Common myeloid progenitor, CD34-positive (primary cell): ENCODE measurements at regions not wholly inside any gene's neighbourhood (a gene's known extent, or its start where the extent isn't known, plus 50 kb on each side); places are given as distances from the start of the nearest gene placed in this dataset.
A peak's percentile ranks its signal among the peaks of the same experiment; 100 is the strongest.

ENCODE experiments used
- CTCF ChIA-PET: fragments of 350-600 bp; sonication (Branson Sonifier 250); formaldehyde crosslinking; loops from one replicate; lab custom pipeline; 2021; ENCODE audit warnings: antibody characterized with exemption; lab: Charles Lee
- POLR2A ChIA-PET: fragments of 350-600 bp; sonication (Branson Sonifier 250); formaldehyde crosslinking; loops from one replicate; lab custom pipeline; 2021; ENCODE audit warnings: antibody characterized with exemption; lab: Charles Lee
- DNase-seq, 3 donors: peaks; one replicate each; pipeline versions ENCODE4 v3.0.0 to v3.0.0-alpha.2; 2013
- H3K27ac ChIP-seq, 2 experiments: 1 replicate in 1 of 2; 2 replicates in 1 of 2; pipeline ENCODE4 v1.7.0; 2013; ENCODE audit warnings: inconsistent platforms in 2 of 2, low read length in 2 of 2, mild to moderate bottlenecking in 2 of 2, low read depth in 1 of 2, moderate library complexity in 1 of 2; ENCODE audit not compliant: severe bottlenecking in 2 of 2, insufficient read depth in 1 of 2, poor library complexity in 1 of 2
- H3K27me3 ChIP-seq, 5 experiments: replicated peaks in 2 of 5; 1 replicate in 3 of 5; 2 replicates in 2 of 5; pipeline versions ENCODE4 v1.6.1 to v1.7.0; 2013; ENCODE audit warnings: low read length in 4 of 5, mild to moderate bottlenecking in 2 of 5, moderate library complexity in 2 of 5, inconsistent platforms in 1 of 5; ENCODE audit not compliant: insufficient read depth in 5 of 5, control insufficient read depth in 4 of 5
- H3K36me3 ChIP-seq, 4 experiments: 1 replicate in 2 of 4; 2 replicates in 2 of 4; pipeline versions ENCODE4 v1.6.1 to v1.7.0; 2013; ENCODE audit warnings: low read length in 3 of 4, control low read depth in 1 of 4, mild to moderate bottlenecking in 1 of 4; ENCODE audit not compliant: control insufficient read depth in 4 of 4, insufficient read depth in 4 of 4
- H3K4me1 ChIP-seq, 4 experiments: 1 replicate in 3 of 4; 2 replicates in 1 of 4; pipeline versions ENCODE4 v1.6.1 to v1.7.1; 2013; ENCODE audit warnings: low read length in 3 of 4, mild to moderate bottlenecking in 3 of 4, control low read depth in 1 of 4, inconsistent platforms in 1 of 4, moderate library complexity in 1 of 4; ENCODE audit not compliant: control insufficient read depth in 4 of 4, insufficient read depth in 4 of 4; ENCODE audit errors: control extremely low read depth in 1 of 4
- H3K4me3 ChIP-seq, 7 experiments: 1 replicate in 4 of 7; 2 replicates in 3 of 7; pipeline versions ENCODE4 v1.5.1 to v1.7.0; 2013; ENCODE audit warnings: mild to moderate bottlenecking in 7 of 7, low read length in 6 of 7, moderate library complexity in 6 of 7, inconsistent platforms in 2 of 7, low read depth in 2 of 7, control low read depth in 1 of 7; ENCODE audit not compliant: insufficient read depth in 4 of 7, control insufficient read depth in 1 of 7; ENCODE audit errors: extremely low read depth in 1 of 7
- H3K9me3 ChIP-seq, 5 experiments: 1 replicate in 4 of 5; 2 replicates in 1 of 5; pipeline versions ENCODE4 v1.6.1 to v1.7.1; 2013; ENCODE audit warnings: low read length in 4 of 5, mild to moderate bottlenecking in 2 of 5, inconsistent platforms in 1 of 5, low read depth in 1 of 5, moderate library complexity in 1 of 5; ENCODE audit not compliant: control insufficient read depth in 4 of 5, insufficient read depth in 2 of 5; ENCODE audit errors: control extremely low read depth in 1 of 5
- WGBS: methylation state at CpG from one replicate; pipeline ENCODE4 v1.1.5; 2013; ENCODE audit not compliant: insufficient coverage; 5-methylcytosine and 5-hydroxymethylcytosine counted together

GRCh38 chr11:27933992-27934829, 173.7 kb downstream of the KIF18A start:
- no peaks in the 10 kb centered on the region for H3K4me1 ChIP-seq
- WGBS: 86% methylated on average over 11 of the region's 13 CpGs
- no peak for DNase-seq
- no peaks in the 10 kb centered on the region for H3K27me3 ChIP-seq
- ChIA-PET POLR2A (no interaction called here), CTCF (no interaction called here)
- H3K4me3 ChIP-seq: no peak overlapping the region
- no peak overlapping the region for H3K27ac ChIP-seq
- H3K9me3 ChIP-seq: peaks cover 0 to 3% (median 0%) of the 10 kb centered on the region in 5 experiments
- no peaks in the 10 kb centered on the region for H3K36me3 ChIP-seq

- ChIA-PET POLR2A (no interaction called here), CTCF (no interaction called here)
- Histone ChIP-seq H3K4me3 (no peak overlapping the region), H3K4me1 (peaks cover 0 to 10% (median 0%) of the 10 kb centered on the region in 4 experiments), H3K36me3 (no peaks in the 10 kb centered on the region), H3K27me3 (no peaks in the 10 kb centered on the region), H3K27ac (no peak overlapping the region), H3K9me3 (peaks cover 0 to 5% (median 0%) of the 10 kb centered on the region in 5 experiments)
- 93% methylated on average over 1 of the region's 1 CpG for WGBS
- DNase-seq: no peak
These were observed 176.2 kb downstream of the KIF18A start for GRCh38 chr11:27931770-27932169.

- 100% methylated on average over 1 of the region's 1 CpG for WGBS
- Histone ChIP-seq H3K4me3 (no peak overlapping the region), H3K4me1 (peaks cover 0 to 18% (median 0%) of the 10 kb centered on the region in 4 experiments), H3K27me3 (no peaks in the 10 kb centered on the region), H3K36me3 (no peaks in the 10 kb centered on the region), H3K9me3 (peaks cover 0 to 5% (median 0%) of the 10 kb centered on the region in 5 experiments), H3K27ac (no peak overlapping the region)
- DNase-seq: no peak
- ChIA-PET POLR2A (no interaction called here), CTCF (no interaction called here)
These were observed 177.0 kb downstream of the KIF18A start for GRCh38 chr11:27930946-27931345.

GRCh38 chr11:27928809-27929208, 179.1 kb downstream of the KIF18A start:
- CTCF ChIA-PET: no interaction called here

GRCh38 chr11:27926981-27927481, 180.9 kb downstream of the KIF18A start:
- no peak overlapping the region for H3K27ac ChIP-seq
- no peaks in the 10 kb centered on the region for H3K27me3 ChIP-seq
- 24% methylated on average over 2 of the region's 4 CpGs for WGBS
- CTCF ChIA-PET: no interaction called here
- H3K4me3 ChIP-seq: no peak overlapping the region
- no peaks in the 10 kb centered on the region for H3K36me3 ChIP-seq
- POLR2A ChIA-PET: no interaction called here
- H3K4me1 ChIP-seq: peaks cover 0 to 18% (median 0%) of the 10 kb centered on the region in 4 experiments
- DNase-seq: peak in 2 of 3 donors; percentile 14 to 50
- H3K9me3 ChIP-seq: peaks cover 0 to 8% (median 0%) of the 10 kb centered on the region in 5 experiments

More at GRCh38 chr11:27928809-27929208, 179.1 kb downstream of the KIF18A start:
- POLR2A ChIA-PET: no interaction called here
- Histone ChIP-seq H3K9me3 (peaks cover 0 to 5% (median 0%) of the 10 kb centered on the region in 5 experiments), H3K36me3 (no peaks in the 10 kb centered on the region), H3K4me1 (peaks cover 0 to 18% (median 0%) of the 10 kb centered on the region in 4 experiments), H3K27ac (no peak overlapping the region), H3K4me3 (no peak overlapping the region), H3K27me3 (no peaks in the 10 kb centered on the region)
- WGBS: no CpG with 5 or more reads among the region's 1 CpG
- DNase-seq: no peak

GRCh38 chr11:27926486-27926885, 181.5 kb downstream of the KIF18A start:
- WGBS: no CpG with 5 or more reads among the region's 2 CpGs
- ChIA-PET CTCF (no interaction called here), POLR2A (no interaction called here)
- Histone ChIP-seq H3K9me3 (peaks cover 0 to 8% (median 0%) of the 10 kb centered on the region in 5 experiments), H3K27ac (no peak overlapping the region), H3K4me3 (no peak overlapping the region), H3K36me3 (no peaks in the 10 kb centered on the region), H3K27me3 (no peaks in the 10 kb centered on the region), H3K4me1 (peaks cover 0 to 18% (median 0%) of the 10 kb centered on the region in 4 experiments)
- DNase-seq: no peak

GRCh38 chr11:27921472-27921871, 186.5 kb downstream of the KIF18A start:
- H3K27ac ChIP-seq: no peak overlapping the region
- peaks cover 0 to 5% (median 0%) of the 10 kb centered on the region in 4 experiments for H3K4me1 ChIP-seq
- H3K4me3 ChIP-seq: no peak overlapping the region
- POLR2A ChIA-PET: no interaction called here
- peaks cover 0 to 3% (median 0%) of the 10 kb centered on the region in 5 experiments for H3K9me3 ChIP-seq
- DNase-seq: no peak
- H3K27me3 ChIP-seq: no peaks in the 10 kb centered on the region
- CTCF ChIA-PET: no interaction called here
- no peaks in the 10 kb centered on the region for H3K36me3 ChIP-seq
